ENCODE measurements at regions not wholly inside any gene's neighbourhood (a gene's known extent, or its start where the extent isn't known, plus 50 kb on each side); places are given as distances from the start of the nearest gene placed in this dataset.

DNA sequence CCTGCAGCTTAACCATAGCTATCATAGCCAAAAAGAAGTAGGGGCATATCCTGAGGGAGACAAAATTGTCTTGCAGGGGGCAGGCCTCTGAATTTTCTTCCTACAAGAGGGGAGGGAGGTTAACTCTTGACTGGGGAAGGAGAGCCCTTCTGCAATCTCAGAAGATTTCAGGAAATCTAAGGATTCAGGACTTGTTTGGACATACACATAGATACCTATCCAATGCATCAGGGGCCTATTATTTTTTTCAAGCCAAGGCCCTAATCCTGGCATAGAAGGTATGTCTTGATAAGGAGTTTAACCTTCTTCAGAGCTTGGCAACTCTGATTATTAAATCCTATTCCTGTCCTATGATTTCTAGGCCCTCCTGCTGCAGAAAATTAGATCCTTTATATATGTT lies 375.1 kb upstream of the ACTBL2 start:
- TF ChIP-seq, protein P1, sequence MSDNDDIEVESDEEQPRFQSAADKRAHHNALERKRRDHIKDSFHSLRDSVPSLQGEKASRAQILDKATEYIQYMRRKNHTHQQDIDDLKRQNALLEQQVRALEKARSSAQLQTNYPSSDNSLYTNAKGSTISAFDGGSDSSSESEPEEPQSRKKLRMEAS (IDR thresholded peaks at IDR 0.05; ENCODE audit: low read depth, low read length) = no peak
- TF ChIP-seq, protein P2, sequence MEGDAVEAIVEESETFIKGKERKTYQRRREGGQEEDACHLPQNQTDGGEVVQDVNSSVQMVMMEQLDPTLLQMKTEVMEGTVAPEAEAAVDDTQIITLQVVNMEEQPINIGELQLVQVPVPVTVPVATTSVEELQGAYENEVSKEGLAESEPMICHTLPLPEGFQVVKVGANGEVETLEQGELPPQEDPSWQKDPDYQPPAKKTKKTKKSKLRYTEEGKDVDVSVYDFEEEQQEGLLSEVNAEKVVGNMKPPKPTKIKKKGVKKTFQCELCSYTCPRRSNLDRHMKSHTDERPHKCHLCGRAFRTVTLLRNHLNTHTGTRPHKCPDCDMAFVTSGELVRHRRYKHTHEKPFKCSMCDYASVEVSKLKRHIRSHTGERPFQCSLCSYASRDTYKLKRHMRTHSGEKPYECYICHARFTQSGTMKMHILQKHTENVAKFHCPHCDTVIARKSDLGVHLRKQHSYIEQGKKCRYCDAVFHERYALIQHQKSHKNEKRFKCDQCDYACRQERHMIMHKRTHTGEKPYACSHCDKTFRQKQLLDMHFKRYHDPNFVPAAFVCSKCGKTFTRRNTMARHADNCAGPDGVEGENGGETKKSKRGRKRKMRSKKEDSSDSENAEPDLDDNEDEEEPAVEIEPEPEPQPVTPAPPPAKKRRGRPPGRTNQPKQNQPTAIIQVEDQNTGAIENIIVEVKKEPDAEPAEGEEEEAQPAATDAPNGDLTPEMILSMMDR (IDR thresholded peaks at IDR 0.05; ENCODE audit: low read depth, low read length) = no peak
- TF ChIP-seq POLR2A (IDR thresholded peaks at IDR 0.05; ENCODE audit: extremely low read depth, insufficient read length) = no peak
- no peak for TF ChIP-seq MYC (IDR thresholded peaks at IDR 0.05; ENCODE audit: low read depth, low read length)
